ENCODE measurements at regions not wholly inside any gene's neighbourhood (a gene's known extent, or its start where the extent isn't known, plus 50 kb on each side); places are given as distances from the start of the nearest gene placed in this dataset.

GRCh38 chr2:2851806-2852777 lies 521.0 kb upstream of the MYT1L start:
- TF ChIP-seq CTCF (IDR thresholded peaks at IDR 0.05), result no peak
- no peak for TF ChIP-seq EZH2 (IDR thresholded peaks at IDR 0.05)
- TF ChIP-seq EZH2phosphoT487 (IDR thresholded peaks at IDR 0.05), result no peak
